BJ (cell line): ENCODE measurements at regions not wholly inside any gene's neighbourhood (a gene's known extent, or its start where the extent isn't known, plus 50 kb on each side); places are given as distances from the start of the nearest gene placed in this dataset.
"Not testable (repeated sequence)": the region's sequence is repeated elsewhere in the genome, so short reads cannot be mapped to it uniquely, and the experiment has no call there.

ENCODE experiments used
- CTCF ChIA-PET: fragments of 350-600 bp; formaldehyde crosslinking; extraction: SDS; loops from one replicate; lab custom pipeline; 2021; ENCODE audit warnings: antibody characterized with exemption, inconsistent platforms; lab: Yijun Ruan, JAX
- POLR2A ChIA-PET: fragments of 300-600 bp; sonication (Branson Sonifier 250); formaldehyde crosslinking; extraction: SDS; loops from one replicate; lab custom pipeline; 2021; ENCODE audit warnings: antibody characterized with exemption; lab: Charles Lee
- DNase-seq: peaks from one replicate; pipeline ENCODE4 v3.0.0-alpha.2; 2011; ENCODE audit warnings: low read depth
- H3K27me3 ChIP-seq: 2 replicates; pipeline ENCODE4 v1.6.0; 2011; ENCODE audit warnings: low read length; ENCODE audit not compliant: control insufficient read depth, insufficient read depth
- H3K36me3 ChIP-seq: 2 replicates; pipeline ENCODE4 v1.5.1; 2011; ENCODE audit warnings: low read length; ENCODE audit not compliant: control insufficient read depth, insufficient read depth
- H3K4me3 ChIP-seq: 2 replicates; pipeline ENCODE4 v1.5.1; 2011; ENCODE audit warnings: low read depth, mild to moderate bottlenecking, control low read depth, low read length
- CTCF ChIP-seq: IDR thresholded peaks from 2 replicates; pipeline ENCODE4 v1.5.1; 2011; ENCODE audit warnings: low read depth, mild to moderate bottlenecking, control low read depth, inconsistent platforms, low read length, moderate library complexity; ENCODE audit not compliant: insufficient read depth

GRCh38 chr12:114152066-114152465 lies 185.9 kb upstream of the RBM19 start:
- no peak for TF ChIP-seq CTCF
- Histone ChIP-seq H3K36me3 (no peaks in the 10 kb centered on the region), H3K4me3 (no peak overlapping the region), H3K27me3 (peaks cover 2% of the 10 kb centered on the region; the same call in 1 of the 2 replicates)
- POLR2A ChIA-PET: no interaction called here
- CTCF ChIA-PET: interaction anchor here (0.7 kb wide), 1 partner anchor 9 kb away, joined by 3 read pairs; no protein-coding TSS in a partner anchor
- DNase-seq: no peak

DNA sequence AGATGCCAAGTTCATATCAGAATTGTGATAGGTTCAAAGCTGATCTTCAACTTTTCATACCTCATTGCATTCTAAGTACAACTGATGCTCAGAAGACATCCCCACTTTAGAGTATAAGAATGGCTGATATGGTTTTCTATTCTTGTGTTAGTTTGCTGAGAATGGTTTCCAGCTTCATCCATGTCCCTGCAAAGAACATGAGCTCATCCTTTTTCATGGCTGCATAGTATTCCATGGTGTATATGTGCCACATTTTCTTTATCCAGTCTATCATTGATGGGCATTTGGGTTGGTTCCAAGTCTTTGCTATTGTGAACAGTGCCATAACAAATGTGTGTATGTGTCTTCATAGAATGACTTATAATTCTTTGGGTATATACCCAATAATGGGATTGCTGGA lies 184.5 kb upstream of the RBM19 start:
- POLR2A ChIA-PET, H3K27me3 ChIP-seq, CTCF ChIA-PET, DNase-seq, H3K36me3 ChIP-seq, H3K4me3 ChIP-seq: not testable (repeated sequence)

DNA sequence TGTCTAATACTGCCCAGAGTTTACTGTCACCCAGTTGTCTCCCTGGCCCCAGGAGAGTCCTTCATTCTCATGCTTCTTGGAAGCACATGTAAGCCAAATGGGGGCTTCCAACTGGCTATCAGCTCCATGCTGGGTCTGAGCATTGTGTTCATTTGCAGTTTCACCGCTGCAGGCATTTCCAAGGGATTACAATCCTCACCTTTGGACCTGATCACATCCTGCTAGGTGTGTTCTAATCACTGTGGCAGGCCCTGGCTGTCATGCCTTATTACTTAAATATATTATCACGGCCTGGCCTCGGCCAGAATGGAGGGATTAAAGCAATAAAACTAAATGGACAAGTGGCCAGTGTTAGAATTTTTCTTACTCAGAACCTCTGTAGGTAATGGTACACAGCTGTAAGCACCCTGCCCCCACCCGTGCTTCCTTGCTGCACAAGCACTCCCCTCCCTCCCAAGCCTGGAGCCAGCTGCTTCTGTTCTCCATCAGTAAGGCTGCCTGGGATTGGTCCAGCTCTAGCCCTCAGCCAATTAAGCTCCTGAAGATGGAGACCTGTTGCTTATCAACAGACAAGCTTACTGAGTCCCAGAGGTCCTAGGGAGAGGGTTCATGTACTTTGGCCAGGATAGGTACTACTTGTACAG lies 175.9 kb upstream of the RBM19 start:
- H3K36me3 ChIP-seq: no peaks in the 10 kb centered on the region
- no peaks in the 10 kb centered on the region; the same call in 1 of the 2 replicates for H3K27me3 ChIP-seq
- ChIA-PET CTCF (interaction anchor here (1.4 to 3.0 kb wide), 2 partner anchors 11 to 368 kb away, joined by 3 to 20 read pairs; no protein-coding TSS in a partner anchor), POLR2A (no interaction called here)
- no peak for TF ChIP-seq CTCF
- H3K4me3 ChIP-seq: no peak overlapping the region
- no peak for DNase-seq

- H3K27me3 ChIP-seq: peaks cover 2% of the 10 kb centered on the region
- no peak for TF ChIP-seq CTCF
- CTCF ChIA-PET: interaction anchor here (1.4 to 3.0 kb wide), 2 partner anchors 9 to 369 kb away, joined by 3 to 20 read pairs; no protein-coding TSS in a partner anchor
- POLR2A ChIA-PET: no interaction called here
- no peak overlapping the region for H3K4me3 ChIP-seq
- H3K36me3 ChIP-seq: no peaks in the 10 kb centered on the region
- no peak for DNase-seq
These were observed 174.5 kb upstream of the RBM19 start for GRCh38 chr12:114140576-114140975.

DNA sequence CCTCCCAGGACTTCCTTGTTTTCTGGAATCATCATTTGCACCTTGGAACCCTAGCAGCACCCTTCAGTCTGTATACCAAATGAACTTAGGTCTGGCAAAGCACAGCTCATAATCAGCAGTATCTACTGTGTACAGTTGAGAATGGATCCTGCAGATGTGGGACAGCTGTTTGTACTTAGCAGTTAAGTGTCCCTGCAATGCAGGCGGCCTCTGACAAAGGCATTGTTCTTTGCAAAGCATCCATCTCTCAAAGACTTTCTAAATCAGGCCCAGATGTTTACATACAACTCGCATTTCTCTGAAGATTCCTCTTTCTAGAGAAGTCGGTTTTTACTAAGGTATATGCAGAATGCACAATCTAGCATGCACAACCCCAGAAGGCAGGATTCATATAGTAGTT lies 170.5 kb upstream of the RBM19 start:
- TF ChIP-seq CTCF: no peak
- CTCF ChIA-PET: interaction anchor here (1.0 kb wide), 1 partner anchor 28 kb away, joined by 3 read pairs; no protein-coding TSS in a partner anchor
- Histone ChIP-seq H3K36me3 (no peaks in the 10 kb centered on the region), H3K27me3 (peaks cover 5% of the 10 kb centered on the region), H3K4me3 (no peak overlapping the region)
- POLR2A ChIA-PET: no interaction called here
- DNase-seq: no peak
